GM06990 (cell line): ENCODE measurements at regions not wholly inside any gene's neighbourhood (a gene's known extent, or its start where the extent isn't known, plus 50 kb on each side); places are given as distances from the start of the nearest gene placed in this dataset.

Experiments
- DNase-seq: peaks from one replicate; pipeline ENCODE4 v3.0.0-alpha.2; 2011; ENCODE audit not compliant: insufficient read length; ENCODE audit errors: extremely low read depth
- H3K27me3 ChIP-seq: replicated peaks from 2 replicates; pipeline ENCODE4 v1.6.0; 2011; ENCODE audit warnings: low read length; ENCODE audit not compliant: control insufficient read depth, insufficient read depth
- H3K36me3 ChIP-seq: 2 replicates; pipeline ENCODE4 v1.5.1; 2011; ENCODE audit warnings: low read length; ENCODE audit not compliant: control insufficient read depth, insufficient read depth
- H3K4me3 ChIP-seq: replicated peaks from 2 replicates; pipeline ENCODE4 v1.5.1; 2011; ENCODE audit warnings: low read depth, mild to moderate bottlenecking, control low read depth, low read length
- CTCF ChIP-seq: IDR thresholded peaks from 2 replicates; pipeline ENCODE4 v1.5.1; 2011; ENCODE audit warnings: low read length, control low read depth, mild to moderate bottlenecking, inconsistent platforms; ENCODE audit not compliant: insufficient read depth, poor library complexity, severe bottlenecking

GRCh38 chr10:100683004-100683403 is 62.4 kb upstream of the PAX2 start:
- peaks cover 6% of the 10 kb centered on the region for H3K27me3 ChIP-seq
- H3K4me3 ChIP-seq, result no peak overlapping the region
- DNase-seq, result no peak
- H3K36me3 ChIP-seq, result no peaks in the 10 kb centered on the region
- no peak for TF ChIP-seq CTCF

GRCh38 chr10:100683545-100684300 is 61.7 kb upstream of the PAX2 start:
- H3K4me3 ChIP-seq, result no peak overlapping the region
- TF ChIP-seq CTCF, result no peak
- DNase-seq, result no peak
- H3K27me3 ChIP-seq, result peaks cover 6% of the 10 kb centered on the region
- H3K36me3 ChIP-seq, result no peaks in the 10 kb centered on the region

GRCh38 chr10:100684688-100685235 is 60.6 kb upstream of the PAX2 start:
- H3K27me3 ChIP-seq, result peaks cover 6% of the 10 kb centered on the region

GRCh38 chr10:100685331-100685730 is 60.1 kb upstream of the PAX2 start:
- TF ChIP-seq CTCF, result no peak
- DNase-seq, result no peak
- Histone ChIP-seq H3K27me3 (peaks cover 6% of the 10 kb centered on the region), H3K4me3 (no peak overlapping the region), H3K36me3 (no peaks in the 10 kb centered on the region)

More at GRCh38 chr10:100684688-100685235, 60.6 kb upstream of the PAX2 start:
- no peaks in the 10 kb centered on the region for H3K36me3 ChIP-seq
- no peak for TF ChIP-seq CTCF
- no peak for DNase-seq
- no peak overlapping the region for H3K4me3 ChIP-seq

GRCh38 chr10:100687143-100688003 is 58.0 kb upstream of the PAX2 start:
- H3K27me3 ChIP-seq, result peaks cover 6% of the 10 kb centered on the region
- no peak overlapping the region for H3K4me3 ChIP-seq

More at GRCh38 chr10:100687143-100688003, 58.0 kb upstream of the PAX2 start:
- DNase-seq, result no peak
- H3K36me3 ChIP-seq, result no peaks in the 10 kb centered on the region
- no peak for TF ChIP-seq CTCF
